ENCODE measurements at regions not wholly inside any gene's neighbourhood (a gene's known extent, or its start where the extent isn't known, plus 50 kb on each side); places are given as distances from the start of the nearest gene placed in this dataset.

DNA sequence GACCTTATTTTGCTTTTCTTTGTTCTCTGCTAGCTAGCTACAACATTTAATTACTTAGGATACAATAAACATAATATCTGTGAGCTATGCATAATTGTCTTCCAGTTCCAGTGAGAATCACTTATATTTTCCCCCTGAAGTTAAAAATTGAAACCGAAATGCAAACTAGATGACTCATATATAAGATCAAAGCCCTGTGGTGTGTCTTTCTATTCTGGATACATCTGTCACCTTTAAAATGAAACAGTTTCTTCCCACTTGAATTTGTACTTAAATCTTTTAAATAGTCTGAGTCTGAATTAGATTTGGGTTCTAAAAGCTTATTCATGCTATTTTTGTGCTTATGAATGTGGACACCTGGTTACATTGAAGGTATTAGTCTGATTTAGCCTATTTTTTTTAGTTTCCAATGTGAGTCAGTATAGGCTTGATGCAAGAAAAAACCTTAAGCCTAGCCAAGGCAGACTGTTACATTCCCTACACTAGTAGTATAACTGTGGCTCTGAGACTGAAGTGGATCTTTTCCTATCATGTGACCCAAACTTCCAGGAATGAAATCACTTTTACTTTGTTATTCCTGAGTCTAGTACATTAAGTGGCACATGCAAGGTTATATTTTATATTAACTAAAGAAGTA, 703.5 kb upstream of the RGMB start:
- TF ChIP-seq LEF1 (IDR thresholded peaks at IDR 0.05; ENCODE audit: borderline replicate concordance) (no peak), SP1 (IDR thresholded peaks at IDR 0.05) (no peak)
